Endodermal cell (in vitro differentiated cells): ENCODE measurements at regions not wholly inside any gene's neighbourhood (a gene's known extent, or its start where the extent isn't known, plus 50 kb on each side); places are given as distances from the start of the nearest gene placed in this dataset.

ENCODE experiments used
- DNase-seq: peaks from one replicate; pipeline ENCODE4 v3.0.0-alpha.2; 2017
- H3K27ac ChIP-seq: 2 replicates; pipeline ENCODE4 v1.5.1; 2013; ENCODE audit warnings: mild to moderate bottlenecking, low read depth, low read length, moderate library complexity
- H3K27me3 ChIP-seq: 2 replicates; pipeline ENCODE4 v1.6.1; 2013; ENCODE audit warnings: mild to moderate bottlenecking, low read length, moderate library complexity; ENCODE audit not compliant: insufficient read depth, control insufficient read depth, poor library complexity, severe bottlenecking
- H3K36me3 ChIP-seq: 2 replicates; pipeline ENCODE4 v1.7.0; 2013; ENCODE audit warnings: mild to moderate bottlenecking, low read length, moderate library complexity; ENCODE audit not compliant: control insufficient read depth, insufficient read depth
- H3K4me1 ChIP-seq: one replicate; pipeline ENCODE4 v1.7.0; 2013; ENCODE audit warnings: low read length; ENCODE audit not compliant: control insufficient read depth, insufficient read depth
- H3K4me3 ChIP-seq: 2 replicates; pipeline ENCODE4 v1.5.1; 2013; ENCODE audit warnings: mild to moderate bottlenecking, low read length, moderate library complexity
- H3K9ac ChIP-seq: 2 replicates; pipeline ENCODE4 v1.6.1; 2013; ENCODE audit warnings: mild to moderate bottlenecking, low read length, moderate library complexity; ENCODE audit not compliant: poor library complexity, severe bottlenecking; ENCODE audit errors: extremely low read depth
- H3K9me3 ChIP-seq: 2 replicates; pipeline ENCODE4 v1.6.1; 2013; ENCODE audit warnings: mild to moderate bottlenecking, low read length, moderate library complexity; ENCODE audit not compliant: control insufficient read depth
- H3K27ac Mint-ChIP-seq: 2 replicates; pipeline ENCODE4 v1.8.0; 2020; ENCODE audit warnings: mixed read lengths
- H3K27me3 Mint-ChIP-seq: 2 replicates; pipeline ENCODE4 v1.8.0; 2021; ENCODE audit warnings: mild to moderate bottlenecking, mixed read lengths; ENCODE audit not compliant: insufficient read depth
- H3K36me3 Mint-ChIP-seq: 2 replicates; pipeline ENCODE4 v1.8.0; 2020; ENCODE audit warnings: low read depth, mixed read lengths
- H3K4me1 Mint-ChIP-seq: 2 replicates; pipeline ENCODE4 v1.8.0; 2020; ENCODE audit warnings: mixed read lengths
- H3K4me3 Mint-ChIP-seq: 2 replicates; pipeline ENCODE4 v1.8.0; 2020; ENCODE audit warnings: mild to moderate bottlenecking, moderate library complexity, mixed read lengths
- H3K9me3 Mint-ChIP-seq: 2 replicates; pipeline ENCODE4 v1.8.0; 2020; ENCODE audit warnings: mild to moderate bottlenecking, mixed read lengths
- CTCF ChIP-seq: fragments of 200-600 bp; sonication (generic); conservative IDR thresholded peaks from 2 replicates; pipeline ENCODE4 v1.5.0; 2021; ENCODE audit warnings: antibody characterized with exemption, mild to moderate bottlenecking
- WGBS, 2 experiments: methylation state at CpG; one replicate each; pipeline versions ENCODE4 v1.1.5 to v1.1.7; 2013; ENCODE audit warnings: missing lambda C conversion rate in 2 of 2, mixed read lengths in 1 of 2; ENCODE audit not compliant: insufficient coverage in 1 of 2, insufficient read length in 1 of 2; 5-methylcytosine and 5-hydroxymethylcytosine counted together

- no peaks in the 10 kb centered on the region for H3K27me3 ChIP-seq
- Mint-ChIP-seq H3K36me3 (no peaks in the 10 kb centered on the region), H3K27me3 (no peaks in the 10 kb centered on the region), H3K4me1 (peaks cover 29% of the 10 kb centered on the region), H3K4me3 (no peak overlapping the region), H3K27ac (peak overlapping the region; percentile 22), H3K9me3 (peaks cover 11% of the 10 kb centered on the region)
- 88 to 89% methylated on average over 5 of the region's 5 CpGs for WGBS, 2 experiments
- H3K36me3 ChIP-seq = no peaks in the 10 kb centered on the region
- H3K9me3 ChIP-seq = peaks cover 8% of the 10 kb centered on the region
- peak overlapping the region; percentile 44 for H3K27ac ChIP-seq
- no peak overlapping the region for H3K4me3 ChIP-seq
- TF ChIP-seq CTCF = no peak
- H3K4me1 ChIP-seq = peaks cover 6% of the 10 kb centered on the region
- DNase-seq = no peak
- no peak overlapping the region for H3K9ac ChIP-seq
These were observed 69.4 kb upstream of the MMADHC start for GRCh38 chr2:149656996-149657395.

- H3K4me3 ChIP-seq = no peak overlapping the region
- 75 to 84% methylated on average over 2 to 3 of the region's 3 CpGs for WGBS, 2 experiments
- H3K9me3 Mint-ChIP-seq = peaks cover 32% of the 10 kb centered on the region
- H3K27me3 ChIP-seq = no peaks in the 10 kb centered on the region
- DNase-seq = peak; percentile 49
- H3K9me3 ChIP-seq = peaks cover 31% of the 10 kb centered on the region
- H3K27ac ChIP-seq = no peak overlapping the region
- H3K4me1 Mint-ChIP-seq = peaks cover 33% of the 10 kb centered on the region
- peaks cover 6% of the 10 kb centered on the region for H3K4me1 ChIP-seq
- H3K36me3 ChIP-seq = no peaks in the 10 kb centered on the region
- H3K9ac ChIP-seq = no peak overlapping the region
- H3K4me3 Mint-ChIP-seq = no peak overlapping the region
- peaks cover 7% of the 10 kb centered on the region for H3K36me3 Mint-ChIP-seq
- no peaks in the 10 kb centered on the region for H3K27me3 Mint-ChIP-seq
- no peak overlapping the region for H3K27ac Mint-ChIP-seq
- no peak for TF ChIP-seq CTCF
These were observed 66.4 kb upstream of the MMADHC start for GRCh38 chr2:149653831-149654445.

GRCh38 chr2:149652926-149653325 is 65.4 kb upstream of the MMADHC start:
- no peak overlapping the region for H3K4me3 Mint-ChIP-seq
- H3K36me3 Mint-ChIP-seq = peaks cover 7% of the 10 kb centered on the region
- H3K9me3 Mint-ChIP-seq = peaks cover 32% of the 10 kb centered on the region

More at GRCh38 chr2:149652926-149653325, 65.4 kb upstream of the MMADHC start:
- Histone ChIP-seq H3K27ac (no peak overlapping the region), H3K4me3 (peak overlapping the region; percentile 27), H3K9ac (no peak overlapping the region), H3K27me3 (no peaks in the 10 kb centered on the region), H3K9me3 (peaks cover 31% of the 10 kb centered on the region), H3K36me3 (no peaks in the 10 kb centered on the region), H3K4me1 (peaks cover 6% of the 10 kb centered on the region)
- no peak for DNase-seq
- H3K27me3 Mint-ChIP-seq = no peaks in the 10 kb centered on the region
- H3K4me1 Mint-ChIP-seq = peaks cover 40% of the 10 kb centered on the region
- 93 to 100% methylated on average over 1 to 2 of the region's 2 CpGs for WGBS, 2 experiments
- TF ChIP-seq CTCF = no peak
- no peak overlapping the region for H3K27ac Mint-ChIP-seq
